Mesenchymal stem cell (in vitro differentiated cells and primary cell): ENCODE measurements at regions not wholly inside any gene's neighbourhood (a gene's known extent, or its start where the extent isn't known, plus 50 kb on each side); places are given as distances from the start of the nearest gene placed in this dataset.

ENCODE experiments used
- DNase-seq: peaks from one replicate; pipeline ENCODE4 v3.0.0-alpha.2; 2013
- H2AFZ ChIP-seq: one replicate; pipeline ENCODE4 v1.6.1; 2013; ENCODE audit warnings: low read depth, mild to moderate bottlenecking, control low read depth, inconsistent platforms, low read length, moderate library complexity
- H2AK5ac ChIP-seq: 2 replicates; pipeline ENCODE4 v1.6.1; 2013; ENCODE audit warnings: low read length, moderate library complexity, mild to moderate bottlenecking, inconsistent platforms; ENCODE audit not compliant: severe bottlenecking
- H2BK120ac ChIP-seq: one replicate; pipeline ENCODE4 v1.6.1; 2013; ENCODE audit warnings: low read depth, mild to moderate bottlenecking, inconsistent platforms, low read length, moderate library complexity
- H2BK12ac ChIP-seq, 2 experiments: one replicate each; pipeline ENCODE4 v1.6.1; 2013; ENCODE audit warnings: inconsistent platforms in 2 of 2, low read length in 2 of 2, mild to moderate bottlenecking in 2 of 2, moderate library complexity in 2 of 2, control low read depth in 1 of 2
- H2BK15ac ChIP-seq: one replicate; pipeline ENCODE4 v1.6.1; 2013; ENCODE audit warnings: mild to moderate bottlenecking, low read depth, inconsistent platforms; ENCODE audit not compliant: poor library complexity, severe bottlenecking
- H2BK5ac ChIP-seq: 2 replicates; pipeline ENCODE4 v1.6.1; 2013; ENCODE audit warnings: low read depth, mild to moderate bottlenecking, low read length, control low read depth, inconsistent platforms; ENCODE audit not compliant: poor library complexity, severe bottlenecking
- H3K14ac ChIP-seq, 2 experiments: one replicate each; pipeline ENCODE4 v1.6.1; 2013; ENCODE audit warnings: inconsistent platforms in 2 of 2, low read length in 2 of 2, control low read depth in 1 of 2, mild to moderate bottlenecking in 1 of 2, moderate library complexity in 1 of 2
- H3K18ac ChIP-seq, 2 experiments: one replicate each; pipeline ENCODE4 v1.6.1; 2013; ENCODE audit warnings: inconsistent platforms in 2 of 2, low read length in 2 of 2, control low read depth in 1 of 2, low read depth in 1 of 2, mild to moderate bottlenecking in 1 of 2
- H3K23ac ChIP-seq, 2 experiments: one replicate each; pipeline ENCODE4 v1.6.1; 2013; ENCODE audit warnings: inconsistent platforms in 2 of 2, low read length in 2 of 2, mild to moderate bottlenecking in 2 of 2, moderate library complexity in 2 of 2, control low read depth in 1 of 2
- H3K27ac ChIP-seq: 2 replicates; pipeline ENCODE4 v1.5.1; 2013; ENCODE audit warnings: mild to moderate bottlenecking, moderate library complexity, low read length, control low read depth, inconsistent platforms; ENCODE audit not compliant: poor library complexity, severe bottlenecking
- H3K27me3 ChIP-seq, 2 experiments: 2 replicates each; pipeline versions ENCODE4 v1.6.1 to v1.7.0; 2013; ENCODE audit warnings: low read length in 2 of 2, mild to moderate bottlenecking in 2 of 2, moderate library complexity in 2 of 2, control low read depth in 1 of 2, inconsistent platforms in 1 of 2; ENCODE audit not compliant: control insufficient read depth in 1 of 2, insufficient read depth in 1 of 2
- H3K36me3 ChIP-seq, 2 experiments: 2 replicates each; pipeline versions ENCODE4 v1.6.1 to v1.7.0; 2013; ENCODE audit warnings: low read length in 2 of 2, control low read depth in 1 of 2, inconsistent platforms in 1 of 2, low read depth in 1 of 2, mild to moderate bottlenecking in 1 of 2; ENCODE audit not compliant: insufficient read depth in 2 of 2, control insufficient read depth in 1 of 2
- H3K4ac ChIP-seq, 2 experiments: one replicate each; pipeline ENCODE4 v1.6.1; 2013; ENCODE audit warnings: inconsistent platforms in 2 of 2, low read length in 2 of 2, mild to moderate bottlenecking in 2 of 2, moderate library complexity in 2 of 2, control low read depth in 1 of 2, low read depth in 1 of 2
- H3K4me1 ChIP-seq: 2 replicates; pipeline ENCODE4 v1.6.1; 2013; ENCODE audit warnings: low read depth, low read length, control low read depth; ENCODE audit not compliant: control insufficient read depth, insufficient read depth
- H3K4me2 ChIP-seq: 2 replicates; pipeline ENCODE4 v1.6.1; 2013; ENCODE audit warnings: low read length, mild to moderate bottlenecking, inconsistent platforms; ENCODE audit not compliant: poor library complexity, severe bottlenecking
- H3K4me3 ChIP-seq, 2 experiments: 2 replicates each; pipeline versions ENCODE4 v1.5.1 to v1.7.0; 2013; ENCODE audit warnings: low read length in 2 of 2, mild to moderate bottlenecking in 2 of 2, control low read depth in 1 of 2, low read depth in 1 of 2; ENCODE audit not compliant: insufficient read depth in 1 of 2
- H3K79me1 ChIP-seq: replicated peaks from 2 replicates; pipeline ENCODE4 v1.6.1; 2013; ENCODE audit warnings: mild to moderate bottlenecking, control low read depth, low read length, inconsistent platforms; ENCODE audit not compliant: poor library complexity, severe bottlenecking
- H3K9ac ChIP-seq: 2 replicates; pipeline ENCODE4 v1.7.0; 2013; ENCODE audit warnings: mild to moderate bottlenecking, low read length, moderate library complexity
- H3K9me3 ChIP-seq: 2 replicates; pipeline ENCODE4 v1.7.0; 2013; ENCODE audit warnings: mild to moderate bottlenecking, low read length; ENCODE audit not compliant: control insufficient read depth
- H4K8ac ChIP-seq: one replicate; pipeline ENCODE4 v1.6.1; 2013; ENCODE audit warnings: inconsistent platforms, mild to moderate bottlenecking, low read length, moderate library complexity
- H4K91ac ChIP-seq: one replicate; pipeline ENCODE4 v1.6.1; 2013; ENCODE audit warnings: mild to moderate bottlenecking, low read length, inconsistent platforms
- WGBS: methylation state at CpG from one replicate; pipeline ENCODE4 v1.1.7; 2013; ENCODE audit warnings: mixed read lengths; 5-methylcytosine and 5-hydroxymethylcytosine counted together

DNA sequence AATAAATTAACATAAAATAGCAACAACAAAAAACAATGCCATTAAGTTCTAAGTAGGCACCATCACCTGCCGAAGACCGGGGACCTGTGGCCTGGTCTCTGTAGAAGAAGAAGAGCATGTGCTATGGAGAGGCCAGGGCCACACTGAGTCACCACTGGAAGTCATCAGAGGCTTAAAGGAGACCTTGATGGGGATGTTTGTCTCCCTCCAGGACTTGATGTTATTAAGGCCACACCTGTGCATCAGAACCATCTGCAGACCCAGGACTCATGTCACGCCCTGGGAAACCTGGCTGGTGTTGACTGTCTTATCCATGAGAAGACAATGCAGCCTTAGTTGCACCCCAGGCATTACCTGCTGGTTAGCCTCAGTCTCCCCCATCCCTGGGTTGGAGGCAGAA lies 292.3 kb downstream of the AACS start:
- H3K18ac ChIP-seq, result no peak overlapping the region
- H2BK5ac ChIP-seq, result no peak overlapping the region
- no peaks in the 10 kb centered on the region for H3K79me1 ChIP-seq
- H3K9ac ChIP-seq, result no peak overlapping the region
- H2BK120ac ChIP-seq, result no peak overlapping the region
- no peaks in the 10 kb centered on the region for H3K36me3 ChIP-seq
- H3K14ac ChIP-seq, result no peak overlapping the region
- H4K91ac ChIP-seq, result no peak overlapping the region
- no peaks in the 10 kb centered on the region for H3K4me1 ChIP-seq
- H3K4ac ChIP-seq, result no peak overlapping the region
- no peak overlapping the region for H2AK5ac ChIP-seq
- no peaks in the 10 kb centered on the region for H3K9me3 ChIP-seq
- no peak overlapping the region for H2AFZ ChIP-seq
- no peak overlapping the region for H3K27ac ChIP-seq
- no peaks in the 10 kb centered on the region for H3K27me3 ChIP-seq
- no peak overlapping the region for H4K8ac ChIP-seq
- no peak for DNase-seq
- no peak overlapping the region for H2BK15ac ChIP-seq
- H3K4me3 ChIP-seq, result no peak overlapping the region
- 82% methylated on average over 3 of the region's 3 CpGs for WGBS
- H2BK12ac ChIP-seq, result no peak overlapping the region
- H3K4me2 ChIP-seq, result no peak overlapping the region
- H3K23ac ChIP-seq, result no peak overlapping the region

- Histone ChIP-seq H3K27ac (no peak overlapping the region), H2BK120ac (no peak overlapping the region), H3K36me3 (no peaks in the 10 kb centered on the region), H3K4me1 (no peaks in the 10 kb centered on the region), H3K4me2 (no peak overlapping the region), H2BK12ac (no peak overlapping the region), H2AK5ac (no peak overlapping the region), H4K8ac (no peak overlapping the region), H3K23ac (no peak overlapping the region), H4K91ac (no peak overlapping the region), H2AFZ (no peak overlapping the region), H3K4me3 (no peak overlapping the region), H3K9me3 (no peaks in the 10 kb centered on the region), H3K27me3 (no peaks in the 10 kb centered on the region), H2BK15ac (no peak overlapping the region), H3K9ac (no peak overlapping the region), H3K14ac (no peak overlapping the region), H3K4ac (no peak overlapping the region), H3K18ac (no peak overlapping the region), H2BK5ac (no peak overlapping the region), H3K79me1 (no peaks in the 10 kb centered on the region)
- WGBS, result 32% methylated on average over 3 of the region's 4 CpGs
- no peak for DNase-seq
Observed at GRCh38 chr12:125360540-125360939, 295.3 kb downstream of the AACS start.

DNA sequence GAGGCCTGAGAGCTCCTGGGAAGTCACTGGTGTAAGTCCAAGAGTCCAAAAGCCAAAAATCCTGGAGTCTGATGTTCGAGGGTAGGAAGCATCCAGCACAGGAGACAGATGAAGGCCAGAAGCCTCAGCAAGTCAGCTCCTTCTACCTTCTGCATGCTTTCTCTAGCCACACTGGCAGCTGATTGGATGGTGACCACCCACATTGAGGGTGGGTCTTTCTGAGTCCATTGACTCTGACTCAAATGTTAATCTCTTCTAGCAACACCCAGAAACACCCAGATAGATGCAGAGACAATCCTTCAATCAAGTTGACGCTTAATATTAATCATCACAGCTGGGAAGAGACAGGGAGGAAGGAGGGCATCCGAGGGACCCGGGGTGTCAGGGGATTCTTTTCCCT lies 305.8 kb downstream of the AACS start:
- DNase-seq, result no peak
- no peak overlapping the region for H4K8ac ChIP-seq
- H2BK15ac ChIP-seq, result no peak overlapping the region
- no peak overlapping the region for H3K4me2 ChIP-seq
- no peak overlapping the region for H2BK5ac ChIP-seq
- H3K4me3 ChIP-seq, result no peak overlapping the region
- H3K4me1 ChIP-seq, result no peaks in the 10 kb centered on the region
- H3K27me3 ChIP-seq, result no peaks in the 10 kb centered on the region
- no peak overlapping the region for H3K23ac ChIP-seq
- no peak overlapping the region for H2AK5ac ChIP-seq
- H3K9me3 ChIP-seq, result no peaks in the 10 kb centered on the region
- H3K9ac ChIP-seq, result no peak overlapping the region
- H3K18ac ChIP-seq, result no peak overlapping the region
- H3K27ac ChIP-seq, result no peak overlapping the region
- WGBS, result 68% methylated on average over 3 of the region's 4 CpGs
- no peak overlapping the region for H2BK120ac ChIP-seq
- H2AFZ ChIP-seq, result no peak overlapping the region
- no peaks in the 10 kb centered on the region for H3K36me3 ChIP-seq
- no peak overlapping the region for H3K4ac ChIP-seq
- no peak overlapping the region for H4K91ac ChIP-seq
- H3K14ac ChIP-seq, result no peak overlapping the region
- H2BK12ac ChIP-seq, result no peak overlapping the region
- H3K79me1 ChIP-seq, result no peaks in the 10 kb centered on the region

GRCh38 chr12:125372085-125372484 lies 306.9 kb downstream of the AACS start:
- no peak for DNase-seq
- Histone ChIP-seq H3K4me2 (no peak overlapping the region), H3K18ac (no peak overlapping the region), H3K14ac (no peak overlapping the region), H4K8ac (no peak overlapping the region), H3K4me3 (no peak overlapping the region), H3K27me3 (no peaks in the 10 kb centered on the region), H3K4ac (no peak overlapping the region), H3K4me1 (no peaks in the 10 kb centered on the region), H3K9ac (no peak overlapping the region), H3K23ac (no peak overlapping the region), H2BK120ac (no peak overlapping the region), H4K91ac (no peak overlapping the region), H2BK5ac (no peak overlapping the region), H3K79me1 (no peaks in the 10 kb centered on the region), H2AFZ (no peak overlapping the region), H2AK5ac (no peak overlapping the region), H3K27ac (no peak overlapping the region), H3K9me3 (no peaks in the 10 kb centered on the region), H2BK12ac (no peak overlapping the region), H2BK15ac (no peak overlapping the region), H3K36me3 (no peaks in the 10 kb centered on the region)
- WGBS, result 78% methylated on average over 4 of the region's 4 CpGs
